ENCODE measurements at regions not wholly inside any gene's neighbourhood (a gene's known extent, or its start where the extent isn't known, plus 50 kb on each side); places are given as distances from the start of the nearest gene placed in this dataset.

DNA sequence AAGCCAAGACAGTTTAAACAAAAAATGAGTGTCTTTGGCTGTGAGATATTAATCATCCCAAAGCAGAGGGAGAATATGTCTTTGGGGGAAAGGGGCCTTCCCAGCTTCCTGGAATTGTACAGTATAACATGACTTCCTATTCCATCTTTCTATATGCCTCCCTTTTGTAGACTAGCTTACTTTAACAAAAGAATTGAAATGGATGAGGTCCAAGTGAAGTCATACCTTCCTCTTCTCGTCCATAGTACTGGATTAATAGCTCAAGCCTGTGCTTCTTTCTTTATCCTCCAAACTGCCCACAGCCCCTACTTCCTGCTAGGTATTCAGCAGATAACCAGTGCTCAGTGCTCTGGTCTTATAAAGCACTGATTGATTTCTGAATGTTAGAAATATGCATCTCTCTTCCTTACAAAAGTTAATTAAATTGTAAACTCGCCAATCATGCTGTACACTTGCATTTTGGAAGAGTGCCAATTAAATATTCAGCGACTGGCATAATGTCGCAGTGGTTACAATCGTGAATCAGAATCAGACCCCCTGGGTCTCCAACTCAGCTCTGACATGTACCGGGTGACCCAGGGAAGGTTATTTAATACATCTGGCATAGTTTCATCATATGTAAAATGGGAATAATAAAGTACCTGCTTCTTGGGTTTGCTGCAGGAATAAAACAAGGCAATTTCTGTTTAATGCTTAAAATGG is 325.1 kb downstream of the RND3 start:
- no peak for DNase-seq (ENCODE audit: extremely low read depth in 1 of 4, low spot score in 3 of 4)
- BruUV-seq (replicated peaks) = no TSS peak
- ChIA-PET POLR2A (interaction anchor here (0.6 kb wide), 1 partner anchor 514 kb away, joined by 3 read pairs; no protein-coding TSS in a partner anchor), CTCF (ENCODE audit: low intra/inter-chr PET ratio) (no interaction called here)
- no peak for ATAC-seq
- Histone ChIP-seq H2AFZ (ENCODE audit: low read depth, low read length) (no peak overlapping the region), H3K4me1 (replicated peaks in 1 of 2; ENCODE audit: control insufficient read depth in 2 of 2, insufficient read depth in 2 of 2, low read length in 2 of 2) (peaks cover 0 to 6% of the 10 kb centered on the region in 2 experiments; a peak in 3 of 5 replicates), H3K4me3 (no peak overlapping the region), H3K9me1 (ENCODE audit: control insufficient read depth, insufficient read depth, low read length) (no peaks in the 10 kb centered on the region), H3K27me3 (ENCODE audit: control insufficient read depth in 2 of 2, insufficient read depth in 2 of 2, low read length in 2 of 2) (no peaks in the 10 kb centered on the region), H4K20me1 (replicated peaks; ENCODE audit: control insufficient read depth, insufficient read depth, low read length) (no peaks in the 10 kb centered on the region), H3K36me3 (ENCODE audit: control insufficient read depth, insufficient read depth, low read length) (no peaks in the 10 kb centered on the region), H3K9me3 (replicated peaks; ENCODE audit: control insufficient read depth, insufficient read depth, low read depth, low read length) (no peaks in the 10 kb centered on the region), H3K9ac (ENCODE audit: insufficient read depth in 1 of 2, low read depth in 2 of 2, low read length in 2 of 2) (no peak overlapping the region), H3K4me2 (ENCODE audit: insufficient read depth, low read length) (no peak overlapping the region), H3K27ac (ENCODE audit: extremely low read depth, low read depth, low read length) (no peak overlapping the region), H3K79me2 (ENCODE audit: control insufficient read depth, insufficient read depth, low read length) (no peaks in the 10 kb centered on the region)
- WGBS (ENCODE audit: insufficient coverage, low coverage, missing lambda C conversion rate) = 15% methylated on average over 6 of the region's 6 CpGs
- intact Hi-C loops (cut with micrococcal nuclease) (no loop called here), in situ Hi-C loops (cut with MboI) (no loop called here)
- FAIRE-seq = no peak
- no peak for TF ChIP-seq ESRRB (CRISPR knock-in tag; IDR thresholded peaks at IDR 0.05; ENCODE audit: borderline replicate concordance)
- TF ChIP-seq NFIX (CRISPR knock-in tag; IDR thresholded peaks at IDR 0.05; ENCODE audit: low read depth) = 0 out of 2 replicates have a peak, but pooled peaks have one; percentile 9
- TF ChIP-seq NFIC (IDR thresholded peaks at IDR 0.05) = peak; percentile 62

GRCh38 chr2:150160058-150160457 is 327.4 kb downstream of the RND3 start:
- in situ Hi-C loops (cut with MboI) = no loop called here
- CTCF ChIA-PET (ENCODE audit: low intra/inter-chr PET ratio) = no interaction called here
- no peak for FAIRE-seq
- Histone ChIP-seq H3K9me1 (ENCODE audit: control insufficient read depth, insufficient read depth, low read length) (no peaks in the 10 kb centered on the region), H3K27ac (ENCODE audit: extremely low read depth, low read depth, low read length) (no peak overlapping the region), H3K36me3 (ENCODE audit: control insufficient read depth, insufficient read depth, low read length) (no peaks in the 10 kb centered on the region), H3K4me2 (ENCODE audit: insufficient read depth, low read length) (no peak overlapping the region), H3K4me3 (no peak overlapping the region), H4K20me1 (replicated peaks; ENCODE audit: control insufficient read depth, insufficient read depth, low read length) (no peaks in the 10 kb centered on the region), H3K4me1 (replicated peaks in 1 of 2; ENCODE audit: control insufficient read depth in 2 of 2, insufficient read depth in 2 of 2, low read length in 2 of 2) (no peaks in the 10 kb centered on the region; a peak in 1 of 5 replicates), H3K27me3 (ENCODE audit: control insufficient read depth in 2 of 2, insufficient read depth in 2 of 2, low read length in 2 of 2) (no peaks in the 10 kb centered on the region), H2AFZ (ENCODE audit: low read depth, low read length) (peak overlapping the region; percentile 4; the same call in 1 of the 2 replicates), H3K79me2 (ENCODE audit: control insufficient read depth, insufficient read depth, low read length) (no peaks in the 10 kb centered on the region), H3K9ac (ENCODE audit: insufficient read depth in 1 of 2, low read depth in 2 of 2, low read length in 2 of 2) (no peak overlapping the region), H3K9me3 (replicated peaks; ENCODE audit: control insufficient read depth, insufficient read depth, low read depth, low read length) (no peaks in the 10 kb centered on the region)
- no peak for TF ChIP-seq U2AF2 (optimal IDR thresholded peaks at IDR 0.05; ENCODE audit: low read depth, low read length)
- no peak for TF ChIP-seq NR2C2 (CRISPR knock-in tag; IDR thresholded peaks at IDR 0.05)
- TF ChIP-seq NR2C2 (tag; IDR thresholded peaks at IDR 0.05) = no peak
- TF ChIP-seq ILF3 (IDR thresholded peaks at IDR 0.05; ENCODE audit: borderline replicate concordance) = no peak
- no peak for TF ChIP-seq ETS2 (tag; IDR thresholded peaks at IDR 0.05; ENCODE audit: borderline replicate concordance, poor library complexity, severe bottlenecking)
- no peak for TF ChIP-seq DIDO1 (tag; IDR thresholded peaks at IDR 0.05; ENCODE audit: low read depth)
- no peak for TF ChIP-seq IRF2 (CRISPR knock-in tag; IDR thresholded peaks at IDR 0.05)
- no peak for DNase-seq (ENCODE audit: extremely low read depth in 1 of 4, low spot score in 3 of 4)
- WGBS (ENCODE audit: insufficient coverage, low coverage, missing lambda C conversion rate) = 12% methylated on average over 6 of the region's 6 CpGs
- POLR2A ChIA-PET = no interaction called here
- intact Hi-C loops (cut with micrococcal nuclease) = no loop called here
- BruUV-seq (replicated peaks) = no TSS peak
- no peak for ATAC-seq

All from K562 (cell line).